Panc1 (cell line): ENCODE measurements at regions not wholly inside any gene's neighbourhood (a gene's known extent, or its start where the extent isn't known, plus 50 kb on each side); places are given as distances from the start of the nearest gene placed in this dataset.

Experiments used
- ATAC-seq: fragments of 200-7000 bp; cut with Tn5 transposase; 2 replicates; pipeline ENCODE4 v1.9.1; 2020; ENCODE audit warnings: mild to moderate bottlenecking, moderate library complexity
- BruUV-seq: library from RNA; stranded (reverse); fragments of 400-500 nt; replicated peaks from 2 replicates; lab custom pipeline; 2021; lab: Mats Ljungman, UMichigan
- CTCF ChIA-PET: fragments of 300-600 bp; sonication (Branson Sonifier 250); formaldehyde crosslinking; loops from one replicate; lab custom pipeline; 2022; ENCODE audit warnings: antibody characterized with exemption; lab: Charles Lee
- POLR2A ChIA-PET: fragments of 300-600 bp; sonication (Branson Sonifier 250); formaldehyde crosslinking; loops from one replicate; lab custom pipeline; 2022; ENCODE audit warnings: antibody characterized with exemption; lab: Charles Lee
- DNase-seq: peaks from one replicate; pipeline ENCODE4 v3.0.0-alpha.2; 2010; ENCODE audit warnings: low read depth, low spot score
- H3K27ac ChIP-seq: 2 replicates; pipeline ENCODE4 v1.5.1; 2011; ENCODE audit warnings: mild to moderate bottlenecking, low read length, inconsistent platforms
- H3K27me3 ChIP-seq: fragments of 200-500 bp; sonication (Bioruptor generic); 2 replicates; pipeline ENCODE4 v1.6.0; 2014; ENCODE audit warnings: low read length, inconsistent platforms; ENCODE audit not compliant: control insufficient read depth, insufficient read depth
- H3K36me3 ChIP-seq: fragments of 200-500 bp; sonication (Bioruptor generic); 2 replicates; pipeline ENCODE4 v1.5.1; 2014; ENCODE audit warnings: inconsistent platforms, mild to moderate bottlenecking, low read length, moderate library complexity; ENCODE audit not compliant: control insufficient read depth, insufficient read depth
- H3K4me1 ChIP-seq: 2 replicates; pipeline ENCODE4 v1.5.1; 2011; ENCODE audit warnings: inconsistent platforms, mild to moderate bottlenecking, low read length, moderate library complexity; ENCODE audit not compliant: control insufficient read depth, insufficient read depth
- H3K4me3 ChIP-seq, 2 experiments: 2 replicates each; pipeline ENCODE4 v1.5.1; 2011 to 2012; ENCODE audit warnings: low read depth in 2 of 2, low read length in 2 of 2, mild to moderate bottlenecking in 2 of 2, inconsistent platforms in 1 of 2, moderate library complexity in 1 of 2
- H3K9me3 ChIP-seq: fragments of 200-500 bp; sonication (Bioruptor generic); 2 replicates; pipeline ENCODE4 v1.5.1; 2014; ENCODE audit warnings: low read depth, mild to moderate bottlenecking, inconsistent platforms, low read length, moderate library complexity; ENCODE audit not compliant: control insufficient read depth, insufficient read depth
- POLR2AphosphoS5 ChIP-seq: IDR thresholded peaks from 2 replicates; pipeline ENCODE4 v1.6.1; 2012; ENCODE audit warnings: mild to moderate bottlenecking, low read depth, low read length, moderate library complexity
- REST ChIP-seq, 2 experiments: IDR thresholded peaks; 2 replicates each; pipeline ENCODE4 v1.6.1; 2011 to 2012; ENCODE audit warnings: low read depth in 2 of 2, control low read depth in 1 of 2, low read length in 1 of 2, mild to moderate bottlenecking in 1 of 2, moderate library complexity in 1 of 2; ENCODE audit not compliant: insufficient read depth in 1 of 2
- SIN3A ChIP-seq: IDR thresholded peaks from 2 replicates; pipeline ENCODE4 v1.6.1; 2012; ENCODE audit warnings: low read depth, mild to moderate bottlenecking, low read length, moderate library complexity, borderline replicate concordance; ENCODE audit not compliant: insufficient read depth
- TCF7L2 ChIP-seq: IDR thresholded peaks from 2 replicates; pipeline ENCODE4 v1.6.1; 2011; ENCODE audit warnings: mild to moderate bottlenecking, low read depth, low read length, inconsistent platforms
- in situ Hi-C: cut with HindIII; loops from 2 replicates; pipeline ENCODE4 v1.10.0; 2016; ENCODE audit warnings: low sequenced_read_pairs, low pct_unique_long_range_greater_than_20kb
- intact Hi-C: fragments of 100-400 bp; cut with micrococcal nuclease; formaldehyde crosslinking; loops from one replicate; pipeline ENCODE4 v1.10.0; 2022; ENCODE audit not compliant: unreplicated experiment
- TF ChIP-seq, protein P1 (sequence below): fragments of 450-650 bp; IDR thresholded peaks from 2 replicates; pipeline ENCODE4 v1.5.1; 2017; ENCODE audit warnings: mild to moderate bottlenecking

DNA sequence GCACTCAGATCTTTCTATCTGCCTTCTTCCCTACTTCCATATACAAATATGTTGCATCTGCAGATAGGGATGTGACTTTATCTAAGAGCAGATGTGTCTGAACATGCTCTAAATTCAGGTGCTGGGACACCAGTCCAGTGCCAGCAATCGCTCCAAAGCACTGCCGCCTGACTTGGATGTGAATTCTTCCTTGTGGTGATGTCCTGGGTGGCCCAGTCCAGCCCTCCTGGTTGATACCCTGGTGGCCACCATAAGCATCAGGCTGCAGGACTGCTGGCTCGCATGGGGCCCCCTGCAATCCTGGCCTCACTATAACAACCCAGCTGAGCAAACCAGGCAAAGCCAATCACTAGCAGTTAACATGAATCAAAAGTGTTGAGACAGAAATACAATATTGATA lies 149.2 kb upstream of the PDE1C start:
- intact Hi-C loops = loop anchor here (10.0 kb wide), 1 partner anchor 1085 kb away; no protein-coding TSS in a partner anchor
- TF ChIP-seq POLR2AphosphoS5 (no peak), TCF7L2 (no peak), SIN3A (no peak), REST (IDR thresholded peaks at IDR 0.05; ENCODE audit: insufficient read depth in 1 of 2, low read depth in 2 of 2, low read length in 1 of 2) (no peak)
- TF ChIP-seq, protein P1, sequence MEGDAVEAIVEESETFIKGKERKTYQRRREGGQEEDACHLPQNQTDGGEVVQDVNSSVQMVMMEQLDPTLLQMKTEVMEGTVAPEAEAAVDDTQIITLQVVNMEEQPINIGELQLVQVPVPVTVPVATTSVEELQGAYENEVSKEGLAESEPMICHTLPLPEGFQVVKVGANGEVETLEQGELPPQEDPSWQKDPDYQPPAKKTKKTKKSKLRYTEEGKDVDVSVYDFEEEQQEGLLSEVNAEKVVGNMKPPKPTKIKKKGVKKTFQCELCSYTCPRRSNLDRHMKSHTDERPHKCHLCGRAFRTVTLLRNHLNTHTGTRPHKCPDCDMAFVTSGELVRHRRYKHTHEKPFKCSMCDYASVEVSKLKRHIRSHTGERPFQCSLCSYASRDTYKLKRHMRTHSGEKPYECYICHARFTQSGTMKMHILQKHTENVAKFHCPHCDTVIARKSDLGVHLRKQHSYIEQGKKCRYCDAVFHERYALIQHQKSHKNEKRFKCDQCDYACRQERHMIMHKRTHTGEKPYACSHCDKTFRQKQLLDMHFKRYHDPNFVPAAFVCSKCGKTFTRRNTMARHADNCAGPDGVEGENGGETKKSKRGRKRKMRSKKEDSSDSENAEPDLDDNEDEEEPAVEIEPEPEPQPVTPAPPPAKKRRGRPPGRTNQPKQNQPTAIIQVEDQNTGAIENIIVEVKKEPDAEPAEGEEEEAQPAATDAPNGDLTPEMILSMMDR = no peak
- no TSS peak for BruUV-seq
- no peaks in the 10 kb centered on the region for H3K36me3 ChIP-seq
- H3K27ac ChIP-seq = no peak overlapping the region
- H3K4me1 ChIP-seq = no peaks in the 10 kb centered on the region
- H3K9me3 ChIP-seq = no peaks in the 10 kb centered on the region
- H3K27me3 ChIP-seq = peaks cover 5% of the 10 kb centered on the region
- no peak overlapping the region for H3K4me3 ChIP-seq
- in situ Hi-C loops = no loop called here
- DNase-seq = no peak
- no peak for ATAC-seq
- CTCF ChIA-PET = interaction anchor here (0.8 kb wide), 1 partner anchor 9 kb away, joined by 4 read pairs; no protein-coding TSS in a partner anchor
- POLR2A ChIA-PET = no interaction called here

DNA sequence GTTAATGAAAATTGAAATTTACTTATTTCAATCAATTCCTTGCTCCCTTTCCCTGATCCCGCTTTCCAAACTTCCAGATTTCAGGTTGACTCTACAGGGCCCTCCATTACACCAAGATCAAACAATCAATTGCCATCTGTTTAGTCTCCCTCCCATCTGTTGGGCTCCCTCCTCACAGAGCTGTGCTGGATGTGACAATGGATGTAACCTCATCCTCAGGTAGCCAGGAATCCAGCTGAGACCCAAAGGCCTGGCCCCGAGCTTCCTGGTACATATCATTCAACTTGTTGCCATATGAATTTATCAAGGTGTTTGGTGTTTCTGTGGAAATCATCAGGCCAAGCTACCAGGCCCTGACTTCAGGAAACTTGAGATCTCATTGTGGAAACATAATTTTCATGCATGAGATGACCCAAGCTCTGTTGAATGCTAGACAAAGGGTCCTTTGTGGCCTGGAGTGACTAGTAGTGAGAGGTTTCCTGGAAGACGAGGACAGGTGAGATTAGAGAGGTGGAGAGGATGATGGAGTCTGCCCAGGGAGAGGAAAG lies 148.6 kb upstream of the PDE1C start:
- ChIA-PET CTCF (interaction anchor here (0.8 kb wide), 1 partner anchor 8 kb away, joined by 4 read pairs; no protein-coding TSS in a partner anchor), POLR2A (no interaction called here)
- no peak for DNase-seq
- TF ChIP-seq SIN3A (no peak), REST (IDR thresholded peaks at IDR 0.05; ENCODE audit: insufficient read depth in 1 of 2, low read depth in 2 of 2, low read length in 1 of 2) (no peak), TCF7L2 (no peak)
- Histone ChIP-seq H3K4me3 (no peak overlapping the region), H3K4me1 (no peaks in the 10 kb centered on the region), H3K27me3 (peaks cover 5% of the 10 kb centered on the region), H3K36me3 (no peaks in the 10 kb centered on the region), H3K27ac (no peak overlapping the region), H3K9me3 (no peaks in the 10 kb centered on the region)
- no TSS peak for BruUV-seq
- in situ Hi-C loops = no loop called here
- intact Hi-C loops = loop anchor here (10.0 kb wide), 1 partner anchor 1084 kb away; no protein-coding TSS in a partner anchor
- no peak for ATAC-seq
